Thyroid gland (tissue), 4 donors: ENCODE measurements at regions not wholly inside any gene's neighbourhood (a gene's known extent, or its start where the extent isn't known, plus 50 kb on each side); places are given as distances from the start of the nearest gene placed in this dataset.

Source experiments
- CTCF ChIP-seq, 6 experiments: fragments of 200-600 bp in 3 of 6; fragments of 450-650 bp in 3 of 6; sonication (generic) in 3 of 6; IDR thresholded peaks; one replicate each; pipeline ENCODE4 v1.5.1; 2016 to 2019; ENCODE audit warnings: antibody characterized with exemption in 6 of 6, mild to moderate bottlenecking in 2 of 6, inconsistent platforms in 1 of 6, moderate library complexity in 1 of 6
- POLR2A ChIP-seq, 2 donors: fragments of 450-650 bp; IDR thresholded peaks; one replicate each; pipeline ENCODE4 v1.6.1; 2017; ENCODE audit warnings: antibody characterized with exemption in 2 of 2, mild to moderate bottlenecking in 2 of 2, moderate library complexity in 1 of 2

GRCh38 chr13:22369090-22369489 lies 698.2 kb downstream of the FGF9 start:
- TF ChIP-seq CTCF (IDR thresholded peaks at IDR 0.05), result no peak
- TF ChIP-seq POLR2A (IDR thresholded peaks at IDR 0.05), result no peak
